Suprapubic skin (tissue), 4 donors: ENCODE measurements at regions not wholly inside any gene's neighbourhood (a gene's known extent, or its start where the extent isn't known, plus 50 kb on each side); places are given as distances from the start of the nearest gene placed in this dataset.

ENCODE experiments used
- DNase-seq, 2 donors: peaks; one replicate each; pipeline ENCODE4 v3.0.0-alpha.2; 2019; ENCODE audit warnings: low spot score in 2 of 2
- H3K27ac ChIP-seq: fragments of 200-600 bp; sonication (generic); one replicate; pipeline ENCODE4 v1.5.1; 2019
- H3K27me3 ChIP-seq: fragments of 200-600 bp; sonication (generic); one replicate; pipeline ENCODE4 v1.5.1; 2019
- H3K36me3 ChIP-seq: fragments of 200-600 bp; sonication (generic); one replicate; pipeline ENCODE4 v1.5.1; 2019
- H3K4me1 ChIP-seq: fragments of 200-600 bp; sonication (generic); one replicate; pipeline ENCODE4 v1.5.1; 2019
- H3K4me3 ChIP-seq: fragments of 200-600 bp; sonication (generic); one replicate; pipeline ENCODE4 v1.5.1; 2019; ENCODE audit warnings: mild to moderate bottlenecking
- H3K9me3 ChIP-seq: fragments of 200-600 bp; sonication (generic); one replicate; pipeline ENCODE4 v1.5.1; 2019
- EP300 ChIP-seq: sonication (generic); formaldehyde crosslinking; IDR thresholded peaks from one replicate; pipeline ENCODE4 v1.6.1; 2017; ENCODE audit warnings: antibody characterized with exemption
- POLR2A ChIP-seq, 2 donors: fragments of 450-650 bp; IDR thresholded peaks; one replicate each; pipeline ENCODE4 v1.6.1; 2017; ENCODE audit warnings: antibody characterized with exemption in 2 of 2, mild to moderate bottlenecking in 2 of 2, moderate library complexity in 2 of 2
- POLR2AphosphoS5 ChIP-seq, 3 donors: sonication (generic); formaldehyde crosslinking; IDR thresholded peaks; one replicate each; pipeline ENCODE4 v1.6.1; 2017; ENCODE audit warnings: antibody characterized with exemption in 3 of 3
- WGBS: methylation state at CpG from one replicate; pipeline ENCODE4 v1.1.5; 2018; 5-methylcytosine and 5-hydroxymethylcytosine counted together
- TF ChIP-seq, protein P1 (sequence below), 2 donors: fragments of 200-600 bp in 1 of 2; fragments of 450-650 bp in 1 of 2; sonication (generic) in 1 of 2; IDR thresholded peaks; one replicate each; pipeline ENCODE4 v1.5.1; 2016 to 2019; ENCODE audit warnings: antibody characterized with exemption in 2 of 2, mild to moderate bottlenecking in 1 of 2, moderate library complexity in 1 of 2

GRCh38 chrX:1743105-1743504 lies 128.2 kb downstream of the ASMT start:
- no peak overlapping the region for H3K27ac ChIP-seq
- DNase-seq, result no peak
- no peaks in the 10 kb centered on the region for H3K9me3 ChIP-seq

GRCh38 chrX:1743663-1744062 lies 128.8 kb downstream of the ASMT start:
- Histone ChIP-seq H3K9me3 (peaks cover 3% of the 10 kb centered on the region), H3K4me1 (no peaks in the 10 kb centered on the region), H3K36me3 (no peaks in the 10 kb centered on the region), H3K27ac (no peak overlapping the region), H3K4me3 (no peak overlapping the region), H3K27me3 (peaks cover 3% of the 10 kb centered on the region)
- TF ChIP-seq POLR2A (IDR thresholded peaks at IDR 0.05), result no peak
- TF ChIP-seq, protein P1, sequence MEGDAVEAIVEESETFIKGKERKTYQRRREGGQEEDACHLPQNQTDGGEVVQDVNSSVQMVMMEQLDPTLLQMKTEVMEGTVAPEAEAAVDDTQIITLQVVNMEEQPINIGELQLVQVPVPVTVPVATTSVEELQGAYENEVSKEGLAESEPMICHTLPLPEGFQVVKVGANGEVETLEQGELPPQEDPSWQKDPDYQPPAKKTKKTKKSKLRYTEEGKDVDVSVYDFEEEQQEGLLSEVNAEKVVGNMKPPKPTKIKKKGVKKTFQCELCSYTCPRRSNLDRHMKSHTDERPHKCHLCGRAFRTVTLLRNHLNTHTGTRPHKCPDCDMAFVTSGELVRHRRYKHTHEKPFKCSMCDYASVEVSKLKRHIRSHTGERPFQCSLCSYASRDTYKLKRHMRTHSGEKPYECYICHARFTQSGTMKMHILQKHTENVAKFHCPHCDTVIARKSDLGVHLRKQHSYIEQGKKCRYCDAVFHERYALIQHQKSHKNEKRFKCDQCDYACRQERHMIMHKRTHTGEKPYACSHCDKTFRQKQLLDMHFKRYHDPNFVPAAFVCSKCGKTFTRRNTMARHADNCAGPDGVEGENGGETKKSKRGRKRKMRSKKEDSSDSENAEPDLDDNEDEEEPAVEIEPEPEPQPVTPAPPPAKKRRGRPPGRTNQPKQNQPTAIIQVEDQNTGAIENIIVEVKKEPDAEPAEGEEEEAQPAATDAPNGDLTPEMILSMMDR (IDR thresholded peaks at IDR 0.05), result no peak
- no peak for DNase-seq
- WGBS, result 37% methylated on average over 2 of the region's 2 CpGs

More at GRCh38 chrX:1743105-1743504, 128.2 kb downstream of the ASMT start:
- peaks cover 3% of the 10 kb centered on the region for H3K27me3 ChIP-seq
- 52% methylated on average over 4 of the region's 4 CpGs for WGBS
- H3K36me3 ChIP-seq, result no peaks in the 10 kb centered on the region
- no peak overlapping the region for H3K4me3 ChIP-seq
- TF ChIP-seq EP300 (no peak), POLR2AphosphoS5 (IDR thresholded peaks at IDR 0.05) (no peak)
- TF ChIP-seq, protein P1 (IDR thresholded peaks at IDR 0.05), result no peak
- H3K4me1 ChIP-seq, result no peaks in the 10 kb centered on the region

DNA sequence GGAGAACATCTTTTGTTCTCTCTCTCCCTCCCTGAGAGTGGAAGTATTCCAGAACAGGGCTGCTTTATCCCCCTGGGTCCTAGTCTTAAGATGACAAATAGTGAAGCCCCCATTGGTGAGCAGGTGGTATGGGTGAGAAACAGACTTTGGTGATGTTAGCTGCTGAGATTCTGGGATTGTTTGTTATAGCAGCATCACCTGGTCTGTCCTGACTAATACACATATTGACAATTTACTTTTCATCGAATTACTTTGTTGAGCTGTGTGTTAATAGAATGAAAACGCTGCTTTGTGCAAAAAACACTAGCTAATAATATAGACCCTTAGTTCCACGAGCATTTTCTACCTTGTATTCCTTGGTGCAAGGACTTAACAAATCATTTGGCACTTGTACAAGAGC lies 133.5 kb downstream of the ASMT start:
- H3K27me3 ChIP-seq, result no peaks in the 10 kb centered on the region
- H3K9me3 ChIP-seq, result peaks cover 3% of the 10 kb centered on the region
- 75% methylated on average over 3 of the region's 3 CpGs for WGBS
- H3K36me3 ChIP-seq, result no peaks in the 10 kb centered on the region
- no peak overlapping the region for H3K27ac ChIP-seq
- no peak for DNase-seq
- no peak overlapping the region for H3K4me3 ChIP-seq
- no peaks in the 10 kb centered on the region for H3K4me1 ChIP-seq
- no peak for TF ChIP-seq EP300
- TF ChIP-seq POLR2AphosphoS5 (IDR thresholded peaks at IDR 0.05), result no peak
- TF ChIP-seq POLR2A (IDR thresholded peaks at IDR 0.05), result no peak
- TF ChIP-seq, protein P1 (IDR thresholded peaks at IDR 0.05), result no peak

- no peak for DNase-seq
- no peaks in the 10 kb centered on the region for H3K36me3 ChIP-seq
- no peak overlapping the region for H3K27ac ChIP-seq
- no peak overlapping the region for H3K4me3 ChIP-seq
- H3K27me3 ChIP-seq, result no peaks in the 10 kb centered on the region
- 77% methylated on average over 7 of the region's 7 CpGs for WGBS
- peaks cover 3% of the 10 kb centered on the region for H3K9me3 ChIP-seq
- H3K4me1 ChIP-seq, result no peaks in the 10 kb centered on the region
- no peak for TF ChIP-seq POLR2A (IDR thresholded peaks at IDR 0.05)
- TF ChIP-seq, protein P1 (IDR thresholded peaks at IDR 0.05), result no peak
- TF ChIP-seq EP300, result no peak
- TF ChIP-seq POLR2AphosphoS5 (IDR thresholded peaks at IDR 0.05), result no peak
Measured at GRCh38 chrX:1749499-1749898, 134.6 kb downstream of the ASMT start.

DNA sequence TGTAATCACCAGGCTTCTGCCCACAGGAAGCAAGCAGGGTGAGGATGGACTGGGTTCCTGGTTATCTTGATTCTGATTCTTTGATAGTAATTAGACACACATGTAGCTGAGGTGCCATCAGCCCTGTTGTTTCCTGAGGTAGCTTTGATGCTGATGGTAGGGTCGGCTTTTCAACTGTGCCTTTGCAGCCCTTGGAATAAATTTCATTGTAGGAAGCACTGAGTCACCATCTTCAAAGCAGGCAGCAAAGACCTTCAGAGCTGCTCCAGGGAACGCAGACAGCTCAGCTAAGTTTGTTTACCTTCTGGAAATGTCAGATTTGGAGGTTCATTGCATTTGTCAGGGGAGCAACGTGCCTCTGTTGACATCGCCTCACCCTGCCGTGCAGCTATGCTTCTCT lies 135.4 kb downstream of the ASMT start:
- no peak for DNase-seq
- Histone ChIP-seq H3K27ac (no peak overlapping the region), H3K36me3 (no peaks in the 10 kb centered on the region), H3K27me3 (no peaks in the 10 kb centered on the region), H3K4me3 (no peak overlapping the region), H3K9me3 (peaks cover 3% of the 10 kb centered on the region), H3K4me1 (no peaks in the 10 kb centered on the region)
- WGBS, result 28% methylated on average over 5 of the region's 5 CpGs
- no peak for TF ChIP-seq POLR2AphosphoS5 (IDR thresholded peaks at IDR 0.05)
- TF ChIP-seq, protein P1 (IDR thresholded peaks at IDR 0.05), result no peak
- TF ChIP-seq EP300, result no peak
- TF ChIP-seq POLR2A (IDR thresholded peaks at IDR 0.05), result no peak
